22Rv1 (cell line): ENCODE measurements at regions not wholly inside any gene's neighbourhood (a gene's known extent, or its start where the extent isn't known, plus 50 kb on each side); places are given as distances from the start of the nearest gene placed in this dataset.

Experiments used
- CTCF ChIP-seq: fragments of 450-650 bp; IDR thresholded peaks from 2 replicates; pipeline ENCODE4 v1.5.1; 2017; ENCODE audit warnings: mild to moderate bottlenecking
- ZFX ChIP-seq: fragments of 450-650 bp; IDR thresholded peaks from 2 replicates; pipeline ENCODE4 v1.6.1; 2017; ENCODE audit warnings: antibody characterized with exemption, borderline replicate concordance

- TF ChIP-seq CTCF (no peak), ZFX (no peak)
Observed at GRCh38 chr16:73831220-73831619, 465.4 kb upstream of the PSMD7 start.
